ENCODE measurements at regions not wholly inside any gene's neighbourhood (a gene's known extent, or its start where the extent isn't known, plus 50 kb on each side); places are given as distances from the start of the nearest gene placed in this dataset.

DNA sequence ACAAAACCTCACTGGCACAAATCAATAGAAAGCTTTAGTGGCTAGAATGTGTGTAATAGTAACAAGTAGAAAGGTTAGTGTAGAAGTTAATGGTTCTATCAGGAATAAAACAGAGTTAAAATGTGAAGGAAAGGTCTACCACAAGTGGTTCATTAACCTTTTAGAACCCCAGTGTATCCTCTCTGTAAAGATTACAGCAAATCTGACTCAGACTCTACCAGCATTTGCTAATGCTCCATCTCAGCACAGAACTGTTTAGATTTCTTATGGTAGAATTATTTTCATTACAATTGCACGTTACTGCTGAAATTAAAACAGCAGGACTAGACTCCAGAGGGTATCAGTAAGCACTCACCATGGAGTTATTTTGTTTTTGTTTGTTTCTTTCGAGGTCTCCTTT is 609.0 kb upstream of the LMO3 start:
- intact Hi-C loops (cut with micrococcal nuclease; ENCODE audit: unreplicated experiment) (no loop called here), in situ Hi-C loops (cut with HindIII; ENCODE audit: low pct_unique_long_range_greater_than_20kb, low sequenced_read_pairs) (no loop called here)
- ATAC-seq (no peak), DNase-seq (ENCODE audit: low read depth, low spot score) (no peak)
- Histone ChIP-seq H3K9me3 (ENCODE audit: control insufficient read depth, insufficient read depth, low read depth, low read length) (no peaks in the 10 kb centered on the region; the same call in 1 of the 2 replicates), H3K4me3 (ENCODE audit: low read depth in 2 of 2, low read length in 2 of 2) (no peak overlapping the region), H3K4me1 (ENCODE audit: control insufficient read depth, insufficient read depth, low read length) (no peaks in the 10 kb centered on the region), H3K36me3 (ENCODE audit: control insufficient read depth, insufficient read depth, low read length) (no peaks in the 10 kb centered on the region), H3K27me3 (ENCODE audit: control insufficient read depth, insufficient read depth, low read length) (no peaks in the 10 kb centered on the region), H3K27ac (ENCODE audit: low read length) (no peak overlapping the region)
- no TSS peak for BruUV-seq (replicated peaks)
- CTCF ChIA-PET, result no interaction called here
- POLR2A ChIA-PET, result no interaction called here
- no peak for TF ChIP-seq TCF7L2 (IDR thresholded peaks at IDR 0.05; ENCODE audit: low read depth, low read length)
- TF ChIP-seq POLR2AphosphoS5 (IDR thresholded peaks at IDR 0.05; ENCODE audit: low read depth, low read length), result no peak
- TF ChIP-seq REST (IDR thresholded peaks at IDR 0.05; ENCODE audit: insufficient read depth in 1 of 2, low read depth in 2 of 2, low read length in 1 of 2), result no peak
- TF ChIP-seq SIN3A (IDR thresholded peaks at IDR 0.05; ENCODE audit: borderline replicate concordance, insufficient read depth, low read depth, low read length), result no peak

- no peak overlapping the region for H3K4me3 ChIP-seq (ENCODE audit: low read depth in 2 of 2, low read length in 2 of 2)
- ChIA-PET POLR2A (no interaction called here), CTCF (no interaction called here)
- no peaks in the 10 kb centered on the region for H3K36me3 ChIP-seq (ENCODE audit: control insufficient read depth, insufficient read depth, low read length)
- no TSS peak for BruUV-seq (replicated peaks)
- no peaks in the 10 kb centered on the region for H3K9me3 ChIP-seq (ENCODE audit: control insufficient read depth, insufficient read depth, low read depth, low read length)
- no peak for TF ChIP-seq CTCF (IDR thresholded peaks at IDR 0.05)
- TF ChIP-seq POLR2AphosphoS5 (IDR thresholded peaks at IDR 0.05; ENCODE audit: low read depth, low read length), result no peak
- no peak for TF ChIP-seq REST (IDR thresholded peaks at IDR 0.05; ENCODE audit: insufficient read depth in 1 of 2, low read depth in 2 of 2, low read length in 1 of 2)
- ATAC-seq (no peak), DNase-seq (ENCODE audit: low read depth, low spot score) (no peak)
- no peaks in the 10 kb centered on the region for H3K4me1 ChIP-seq (ENCODE audit: control insufficient read depth, insufficient read depth, low read length)
- H3K27me3 ChIP-seq (ENCODE audit: control insufficient read depth, insufficient read depth, low read length), result no peaks in the 10 kb centered on the region
- in situ Hi-C loops (cut with HindIII; ENCODE audit: low pct_unique_long_range_greater_than_20kb, low sequenced_read_pairs) (no loop called here), intact Hi-C loops (cut with micrococcal nuclease; ENCODE audit: unreplicated experiment) (no loop called here)
- no peak overlapping the region for H3K27ac ChIP-seq (ENCODE audit: low read length)
These were observed 600.6 kb upstream of the LMO3 start for GRCh38 chr12:17206553-17206952.

Data from Panc1 (cell line).